GM23338 (cell line): ENCODE measurements at regions not wholly inside any gene's neighbourhood (a gene's known extent, or its start where the extent isn't known, plus 50 kb on each side); places are given as distances from the start of the nearest gene placed in this dataset.

Source experiments
- CREB1 ChIP-seq: fragments of 250-450 bp; sonication (Bioruptor Pico); IDR thresholded peaks from 2 replicates; pipeline ENCODE4 v1.5.0; 2020; ENCODE audit warnings: low read depth, mild to moderate bottlenecking, moderate library complexity
- JUNB ChIP-seq: IDR thresholded peaks from one replicate; pipeline ENCODE4 v1.6.1; 2016; ENCODE audit warnings: antibody characterized with exemption; ENCODE audit not compliant: unreplicated experiment
- NANOG ChIP-seq: IDR thresholded peaks from 2 replicates; pipeline ENCODE4 v1.6.1; 2016; ENCODE audit warnings: antibody characterized with exemption, borderline replicate concordance
- TF ChIP-seq, protein P1 (sequence below): fragments of 250-450 bp; sonication (Bioruptor Pico); IDR thresholded peaks from 2 replicates; pipeline ENCODE4 v1.5.0; 2020; ENCODE audit warnings: mild to moderate bottlenecking, moderate library complexity
- TF ChIP-seq, protein P2 (sequence below): IDR thresholded peaks from one replicate; pipeline ENCODE4 v1.6.1; 2018; ENCODE audit warnings: antibody characterized with exemption; ENCODE audit not compliant: unreplicated experiment

DNA sequence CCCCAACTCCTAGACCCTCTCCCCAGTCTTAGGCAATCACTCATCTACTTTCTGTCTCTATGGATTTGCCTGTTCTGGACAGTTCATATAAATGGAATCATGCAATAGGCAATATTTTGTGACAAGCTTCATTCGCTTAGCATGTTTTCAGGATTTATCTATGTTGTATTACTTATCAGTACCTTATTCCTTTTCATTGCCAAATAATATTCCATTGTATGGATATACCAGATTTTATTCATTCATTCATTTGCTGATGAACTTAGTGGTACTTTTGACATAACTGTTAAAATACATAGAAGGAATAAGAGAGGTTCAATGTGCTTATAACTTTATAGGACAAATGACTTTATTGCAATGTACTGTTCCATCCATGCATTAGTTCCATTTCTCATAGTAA, 231.0 kb downstream of the SNX10 start (continued):
- TF ChIP-seq, protein P1, sequence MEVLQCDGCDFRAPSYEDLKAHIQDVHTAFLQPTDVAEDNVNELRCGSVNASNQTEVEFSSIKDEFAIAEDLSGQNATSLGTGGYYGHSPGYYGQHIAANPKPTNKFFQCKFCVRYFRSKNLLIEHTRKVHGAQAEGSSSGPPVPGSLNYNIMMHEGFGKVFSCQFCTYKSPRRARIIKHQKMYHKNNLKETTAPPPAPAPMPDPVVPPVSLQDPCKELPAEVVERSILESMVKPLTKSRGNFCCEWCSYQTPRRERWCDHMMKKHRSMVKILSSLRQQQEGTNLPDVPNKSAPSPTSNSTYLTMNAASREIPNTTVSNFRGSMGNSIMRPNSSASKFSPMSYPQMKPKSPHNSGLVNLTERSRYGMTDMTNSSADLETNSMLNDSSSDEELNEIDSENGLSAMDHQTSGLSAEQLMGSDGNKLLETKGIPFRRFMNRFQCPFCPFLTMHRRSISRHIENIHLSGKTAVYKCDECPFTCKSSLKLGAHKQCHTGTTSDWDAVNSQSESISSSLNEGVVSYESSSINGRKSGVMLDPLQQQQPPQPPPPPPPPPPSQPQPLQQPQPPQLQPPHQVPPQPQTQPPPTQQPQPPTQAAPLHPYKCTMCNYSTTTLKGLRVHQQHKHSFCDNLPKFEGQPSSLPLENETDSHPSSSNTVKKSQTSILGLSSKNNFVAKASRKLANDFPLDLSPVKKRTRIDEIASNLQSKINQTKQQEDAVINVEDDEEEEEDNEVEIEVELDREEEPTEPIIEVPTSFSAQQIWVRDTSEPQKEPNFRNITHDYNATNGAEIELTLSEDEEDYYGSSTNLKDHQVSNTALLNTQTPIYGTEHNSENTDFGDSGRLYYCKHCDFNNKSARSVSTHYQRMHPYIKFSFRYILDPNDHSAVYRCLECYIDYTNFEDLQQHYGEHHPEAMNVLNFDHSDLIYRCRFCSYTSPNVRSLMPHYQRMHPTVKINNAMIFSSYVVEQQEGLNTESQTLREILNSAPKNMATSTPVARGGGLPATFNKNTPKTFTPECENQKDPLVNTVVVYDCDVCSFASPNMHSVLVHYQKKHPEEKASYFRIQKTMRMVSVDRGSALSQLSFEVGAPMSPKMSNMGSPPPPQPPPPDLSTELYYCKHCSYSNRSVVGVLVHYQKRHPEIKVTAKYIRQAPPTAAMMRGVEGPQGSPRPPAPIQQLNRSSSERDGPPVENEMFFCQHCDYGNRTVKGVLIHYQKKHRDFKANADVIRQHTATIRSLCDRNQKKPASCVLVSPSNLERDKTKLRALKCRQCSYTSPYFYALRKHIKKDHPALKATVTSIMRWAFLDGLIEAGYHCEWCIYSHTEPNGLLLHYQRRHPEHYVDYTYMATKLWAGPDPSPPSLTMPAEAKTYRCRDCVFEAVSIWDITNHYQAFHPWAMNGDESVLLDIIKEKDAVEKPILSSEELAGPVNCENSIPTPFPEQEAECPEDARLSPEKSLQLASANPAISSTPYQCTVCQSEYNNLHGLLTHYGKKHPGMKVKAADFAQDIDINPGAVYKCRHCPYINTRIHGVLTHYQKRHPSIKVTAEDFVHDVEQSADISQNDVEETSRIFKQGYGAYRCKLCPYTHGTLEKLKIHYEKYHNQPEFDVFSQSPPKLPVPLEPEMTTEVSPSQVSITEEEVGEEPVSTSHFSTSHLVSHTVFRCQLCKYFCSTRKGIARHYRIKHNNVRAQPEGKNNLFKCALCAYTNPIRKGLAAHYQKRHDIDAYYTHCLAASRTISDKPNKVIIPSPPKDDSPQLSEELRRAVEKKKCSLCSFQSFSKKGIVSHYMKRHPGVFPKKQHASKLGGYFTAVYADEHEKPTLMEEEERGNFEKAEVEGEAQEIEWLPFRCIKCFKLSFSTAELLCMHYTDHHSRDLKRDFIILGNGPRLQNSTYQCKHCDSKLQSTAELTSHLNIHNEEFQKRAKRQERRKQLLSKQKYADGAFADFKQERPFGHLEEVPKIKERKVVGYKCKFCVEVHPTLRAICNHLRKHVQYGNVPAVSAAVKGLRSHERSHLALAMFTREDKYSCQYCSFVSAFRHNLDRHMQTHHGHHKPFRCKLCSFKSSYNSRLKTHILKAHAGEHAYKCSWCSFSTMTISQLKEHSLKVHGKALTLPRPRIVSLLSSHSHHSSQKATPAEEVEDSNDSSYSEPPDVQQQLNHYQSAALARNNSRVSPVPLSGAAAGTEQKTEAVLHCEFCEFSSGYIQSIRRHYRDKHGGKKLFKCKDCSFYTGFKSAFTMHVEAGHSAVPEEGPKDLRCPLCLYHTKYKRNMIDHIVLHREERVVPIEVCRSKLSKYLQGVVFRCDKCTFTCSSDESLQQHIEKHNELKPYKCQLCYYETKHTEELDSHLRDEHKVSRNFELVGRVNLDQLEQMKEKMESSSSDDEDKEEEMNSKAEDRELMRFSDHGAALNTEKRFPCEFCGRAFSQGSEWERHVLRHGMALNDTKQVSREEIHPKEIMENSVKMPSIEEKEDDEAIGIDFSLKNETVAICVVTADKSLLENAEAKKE (CRISPR knock-in tag): no peak
- TF ChIP-seq JUNB: no peak
- TF ChIP-seq, protein P2, sequence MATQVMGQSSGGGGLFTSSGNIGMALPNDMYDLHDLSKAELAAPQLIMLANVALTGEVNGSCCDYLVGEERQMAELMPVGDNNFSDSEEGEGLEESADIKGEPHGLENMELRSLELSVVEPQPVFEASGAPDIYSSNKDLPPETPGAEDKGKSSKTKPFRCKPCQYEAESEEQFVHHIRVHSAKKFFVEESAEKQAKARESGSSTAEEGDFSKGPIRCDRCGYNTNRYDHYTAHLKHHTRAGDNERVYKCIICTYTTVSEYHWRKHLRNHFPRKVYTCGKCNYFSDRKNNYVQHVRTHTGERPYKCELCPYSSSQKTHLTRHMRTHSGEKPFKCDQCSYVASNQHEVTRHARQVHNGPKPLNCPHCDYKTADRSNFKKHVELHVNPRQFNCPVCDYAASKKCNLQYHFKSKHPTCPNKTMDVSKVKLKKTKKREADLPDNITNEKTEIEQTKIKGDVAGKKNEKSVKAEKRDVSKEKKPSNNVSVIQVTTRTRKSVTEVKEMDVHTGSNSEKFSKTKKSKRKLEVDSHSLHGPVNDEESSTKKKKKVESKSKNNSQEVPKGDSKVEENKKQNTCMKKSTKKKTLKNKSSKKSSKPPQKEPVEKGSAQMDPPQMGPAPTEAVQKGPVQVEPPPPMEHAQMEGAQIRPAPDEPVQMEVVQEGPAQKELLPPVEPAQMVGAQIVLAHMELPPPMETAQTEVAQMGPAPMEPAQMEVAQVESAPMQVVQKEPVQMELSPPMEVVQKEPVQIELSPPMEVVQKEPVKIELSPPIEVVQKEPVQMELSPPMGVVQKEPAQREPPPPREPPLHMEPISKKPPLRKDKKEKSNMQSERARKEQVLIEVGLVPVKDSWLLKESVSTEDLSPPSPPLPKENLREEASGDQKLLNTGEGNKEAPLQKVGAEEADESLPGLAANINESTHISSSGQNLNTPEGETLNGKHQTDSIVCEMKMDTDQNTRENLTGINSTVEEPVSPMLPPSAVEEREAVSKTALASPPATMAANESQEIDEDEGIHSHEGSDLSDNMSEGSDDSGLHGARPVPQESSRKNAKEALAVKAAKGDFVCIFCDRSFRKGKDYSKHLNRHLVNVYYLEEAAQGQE: no peak
- TF ChIP-seq NANOG: no peak
- TF ChIP-seq CREB1 (CRISPR knock-in tag): no peak
